ENCODE measurements at regions not wholly inside any gene's neighbourhood (a gene's known extent, or its start where the extent isn't known, plus 50 kb on each side); places are given as distances from the start of the nearest gene placed in this dataset.

- no peak overlapping the region for H2BK20ac ChIP-seq (ENCODE audit: low read depth, low read length, poor library complexity, severe bottlenecking)
- Mint-ChIP-seq H3K9me3 (peaks cover 2 to 11% of the 10 kb centered on the region in 2 experiments; a peak in 3 of 5 replicates), H3K27ac (no peak overlapping the region), H3K36me3 (ENCODE audit: insufficient read depth in 1 of 3, low read depth in 3 of 3) (peaks cover 0 to 4% (median 0%) of the 10 kb centered on the region in 3 experiments; a peak in 3 of 7 replicates), H3K27me3 (ENCODE audit: low read depth) (no peaks in the 10 kb centered on the region), H3K4me1 (no peaks in the 10 kb centered on the region), H3K4me3 (no peak overlapping the region)
- H3K56ac ChIP-seq (ENCODE audit: insufficient read length, low read depth, low read length), result no peak overlapping the region
- H4K91ac ChIP-seq (ENCODE audit: insufficient read length, low read depth, low read length), result no peak overlapping the region
- H3K14ac ChIP-seq (ENCODE audit: insufficient read depth, low read length), result no peak overlapping the region
- H3K79me2 ChIP-seq (ENCODE audit: insufficient read depth, low read length), result no peaks in the 10 kb centered on the region
- H2AK5ac ChIP-seq (ENCODE audit: insufficient read length, low read length), result no peak overlapping the region
- H3K23ac ChIP-seq (ENCODE audit: insufficient read length, low read depth, low read length), result no peak overlapping the region
- H3K4me2 ChIP-seq (ENCODE audit: insufficient read depth, insufficient read length, low read length), result no peak overlapping the region
- no peak overlapping the region for H2BK15ac ChIP-seq (ENCODE audit: low read depth, low read length)
- no peak overlapping the region for H3K4ac ChIP-seq (ENCODE audit: low read depth, low read length)
- no peak for DNase-seq
- no peak overlapping the region for H4K8ac ChIP-seq (replicated peaks; ENCODE audit: insufficient read length, low read depth, low read length)
- no peak overlapping the region for H3K27ac ChIP-seq (ENCODE audit: insufficient read length, low read depth, low read length)
- TF ChIP-seq CTCF (conservative IDR thresholded peaks at IDR 0.05), result no peak
- no peak overlapping the region for H3K18ac ChIP-seq (ENCODE audit: insufficient read length, low read depth, low read length)
- no peaks in the 10 kb centered on the region for H3K4me1 ChIP-seq (ENCODE audit: insufficient read depth, low read length)
- no peak overlapping the region for H2AFZ ChIP-seq (ENCODE audit: low read length)
- no peaks in the 10 kb centered on the region for H3K79me1 ChIP-seq (ENCODE audit: insufficient read depth, low read depth, low read length, poor library complexity, severe bottlenecking)
- no peaks in the 10 kb centered on the region for H4K20me1 ChIP-seq (ENCODE audit: control insufficient read depth, insufficient read depth, insufficient read length)
- no peak overlapping the region for H4K5ac ChIP-seq (ENCODE audit: insufficient read length, low read depth, low read length)
- no peak overlapping the region for H3T11ph ChIP-seq (ENCODE audit: low read length)
- H3K9ac ChIP-seq (ENCODE audit: extremely low read depth, insufficient read length, low read length), result no peak overlapping the region
- H2BK12ac ChIP-seq (ENCODE audit: insufficient read length, low read depth, low read length), result no peak overlapping the region
- H3K9me3 ChIP-seq (ENCODE audit: control insufficient read depth, low read depth, low read length), result peaks cover 8% of the 10 kb centered on the region
- H3K27me3 ChIP-seq (ENCODE audit: insufficient read depth, low read length), result no peaks in the 10 kb centered on the region
- H2BK5ac ChIP-seq (ENCODE audit: insufficient read length, low read length), result no peak overlapping the region
- WGBS (ENCODE audit: extremely low coverage, insufficient read length, low lambda C conversion rate), result no CpG with 5 or more reads among the region's 1 CpG
- no peak overlapping the region for H2BK120ac ChIP-seq (ENCODE audit: low read depth, low read length, poor library complexity, severe bottlenecking)
- H3K23me2 ChIP-seq (ENCODE audit: insufficient read length, low read depth, low read length, poor library complexity, severe bottlenecking), result no peaks in the 10 kb centered on the region
Observed at GRCh38 chr2:145065342-145065741, 545.4 kb upstream of the ZEB2 start.
